ENCODE measurements at regions not wholly inside any gene's neighbourhood (a gene's known extent, or its start where the extent isn't known, plus 50 kb on each side); places are given as distances from the start of the nearest gene placed in this dataset.

DNA sequence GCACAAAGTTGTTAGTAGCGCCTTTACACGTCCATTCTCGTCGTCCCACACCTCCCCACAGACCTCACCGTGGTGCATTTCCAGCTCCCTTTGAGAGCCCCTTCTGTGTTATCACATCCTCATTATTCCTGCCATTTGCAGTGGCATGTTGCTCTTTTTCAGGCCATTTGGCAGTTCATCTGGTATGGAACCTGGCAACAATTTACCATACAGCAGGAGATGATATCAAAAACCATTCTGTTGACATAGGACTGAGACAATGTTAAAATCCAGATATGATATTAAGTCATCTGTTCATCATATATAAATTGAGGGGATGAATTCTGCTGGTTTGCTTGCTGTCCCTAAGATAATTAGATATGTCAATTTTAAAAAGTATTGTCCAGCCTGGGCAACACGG, 83.0 kb downstream of the TMEM174 start:
- TF ChIP-seq TAF1 (IDR thresholded peaks at IDR 0.05; ENCODE audit: low read depth) (no peak), RAD21 (IDR thresholded peaks at IDR 0.05; ENCODE audit: low read depth) (no peak), EP300 (IDR thresholded peaks at IDR 0.05; ENCODE audit: borderline replicate concordance) (no peak), YY1 (IDR thresholded peaks at IDR 0.05; ENCODE audit: low read depth) (no peak), EGR1 (IDR thresholded peaks at IDR 0.05) (no peak), NFIC (IDR thresholded peaks at IDR 0.05) (no peak), TCF12 (IDR thresholded peaks at IDR 0.05; ENCODE audit: low read depth) (no peak), CEBPB (IDR thresholded peaks at IDR 0.05) (no peak), FOXM1 (IDR thresholded peaks at IDR 0.05; ENCODE audit: borderline replicate concordance, low read depth) (no peak), TEAD4 (IDR thresholded peaks at IDR 0.05) (no peak), ZBTB7A (IDR thresholded peaks at IDR 0.05; ENCODE audit: low read depth) (no peak)
- TF ChIP-seq, protein P1, sequence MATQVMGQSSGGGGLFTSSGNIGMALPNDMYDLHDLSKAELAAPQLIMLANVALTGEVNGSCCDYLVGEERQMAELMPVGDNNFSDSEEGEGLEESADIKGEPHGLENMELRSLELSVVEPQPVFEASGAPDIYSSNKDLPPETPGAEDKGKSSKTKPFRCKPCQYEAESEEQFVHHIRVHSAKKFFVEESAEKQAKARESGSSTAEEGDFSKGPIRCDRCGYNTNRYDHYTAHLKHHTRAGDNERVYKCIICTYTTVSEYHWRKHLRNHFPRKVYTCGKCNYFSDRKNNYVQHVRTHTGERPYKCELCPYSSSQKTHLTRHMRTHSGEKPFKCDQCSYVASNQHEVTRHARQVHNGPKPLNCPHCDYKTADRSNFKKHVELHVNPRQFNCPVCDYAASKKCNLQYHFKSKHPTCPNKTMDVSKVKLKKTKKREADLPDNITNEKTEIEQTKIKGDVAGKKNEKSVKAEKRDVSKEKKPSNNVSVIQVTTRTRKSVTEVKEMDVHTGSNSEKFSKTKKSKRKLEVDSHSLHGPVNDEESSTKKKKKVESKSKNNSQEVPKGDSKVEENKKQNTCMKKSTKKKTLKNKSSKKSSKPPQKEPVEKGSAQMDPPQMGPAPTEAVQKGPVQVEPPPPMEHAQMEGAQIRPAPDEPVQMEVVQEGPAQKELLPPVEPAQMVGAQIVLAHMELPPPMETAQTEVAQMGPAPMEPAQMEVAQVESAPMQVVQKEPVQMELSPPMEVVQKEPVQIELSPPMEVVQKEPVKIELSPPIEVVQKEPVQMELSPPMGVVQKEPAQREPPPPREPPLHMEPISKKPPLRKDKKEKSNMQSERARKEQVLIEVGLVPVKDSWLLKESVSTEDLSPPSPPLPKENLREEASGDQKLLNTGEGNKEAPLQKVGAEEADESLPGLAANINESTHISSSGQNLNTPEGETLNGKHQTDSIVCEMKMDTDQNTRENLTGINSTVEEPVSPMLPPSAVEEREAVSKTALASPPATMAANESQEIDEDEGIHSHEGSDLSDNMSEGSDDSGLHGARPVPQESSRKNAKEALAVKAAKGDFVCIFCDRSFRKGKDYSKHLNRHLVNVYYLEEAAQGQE (IDR thresholded peaks at IDR 0.05; ENCODE audit: low read depth) = no peak
- TF ChIP-seq, protein P2, sequence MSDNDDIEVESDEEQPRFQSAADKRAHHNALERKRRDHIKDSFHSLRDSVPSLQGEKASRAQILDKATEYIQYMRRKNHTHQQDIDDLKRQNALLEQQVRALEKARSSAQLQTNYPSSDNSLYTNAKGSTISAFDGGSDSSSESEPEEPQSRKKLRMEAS (IDR thresholded peaks at IDR 0.05) = no peak

Data from Ishikawa (cell line).